ENCODE measurements at regions not wholly inside any gene's neighbourhood (a gene's known extent, or its start where the extent isn't known, plus 50 kb on each side); places are given as distances from the start of the nearest gene placed in this dataset.

- TF ChIP-seq CTCF (IDR thresholded peaks at IDR 0.05; ENCODE audit: control extremely low read depth in 1 of 3, insufficient read depth in 1 of 3, low read depth in 1 of 3, low read length in 3 of 3) (no peak), POLR2A (IDR thresholded peaks at IDR 0.05; ENCODE audit: control extremely low read depth in 1 of 2, low read depth in 2 of 2, low read length in 2 of 2) (no peak)
These were observed 330.1 kb upstream of the PLET1 start for GRCh38 chr11:112590764-112591163.

Measured in H1 (cell line).